ENCODE measurements at regions not wholly inside any gene's neighbourhood (a gene's known extent, or its start where the extent isn't known, plus 50 kb on each side); places are given as distances from the start of the nearest gene placed in this dataset.

DNA sequence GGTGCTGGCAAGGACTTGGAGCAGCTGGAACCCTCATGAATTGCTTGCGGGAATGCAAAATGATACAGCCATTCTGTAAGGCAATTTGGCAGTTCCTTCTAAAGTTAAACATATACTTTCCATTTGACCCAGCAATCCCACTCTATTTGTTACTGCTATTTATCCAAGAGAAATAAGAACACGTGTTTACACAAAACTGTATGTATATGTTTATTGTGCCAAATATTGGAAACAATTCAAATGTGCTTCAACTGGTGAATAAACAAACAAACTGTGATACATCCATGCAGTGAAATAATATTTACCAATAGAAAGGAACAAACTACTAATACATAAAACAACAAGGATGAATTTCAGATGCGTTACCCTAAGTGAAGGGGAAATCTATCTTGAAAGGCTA lies 60.0 kb upstream of the NTRK3 start:
- ATAC-seq = no peak
- TF ChIP-seq SNAI2 (CRISPR knock-in tag; IDR thresholded peaks at IDR 0.05) = no peak
- TF ChIP-seq CREB5 (CRISPR knock-in tag; IDR thresholded peaks at IDR 0.05; ENCODE audit: low read depth) = no peak
- no peak for TF ChIP-seq ISL1 (CRISPR knock-in tag; IDR thresholded peaks at IDR 0.05)
- TF ChIP-seq ZNF8 (CRISPR knock-in tag; IDR thresholded peaks at IDR 0.05) = no peak
- TF ChIP-seq ZNF565 (CRISPR knock-in tag; conservative IDR thresholded peaks at IDR 0.05; ENCODE audit: low read depth) = no peak
- TF ChIP-seq, protein P1, sequence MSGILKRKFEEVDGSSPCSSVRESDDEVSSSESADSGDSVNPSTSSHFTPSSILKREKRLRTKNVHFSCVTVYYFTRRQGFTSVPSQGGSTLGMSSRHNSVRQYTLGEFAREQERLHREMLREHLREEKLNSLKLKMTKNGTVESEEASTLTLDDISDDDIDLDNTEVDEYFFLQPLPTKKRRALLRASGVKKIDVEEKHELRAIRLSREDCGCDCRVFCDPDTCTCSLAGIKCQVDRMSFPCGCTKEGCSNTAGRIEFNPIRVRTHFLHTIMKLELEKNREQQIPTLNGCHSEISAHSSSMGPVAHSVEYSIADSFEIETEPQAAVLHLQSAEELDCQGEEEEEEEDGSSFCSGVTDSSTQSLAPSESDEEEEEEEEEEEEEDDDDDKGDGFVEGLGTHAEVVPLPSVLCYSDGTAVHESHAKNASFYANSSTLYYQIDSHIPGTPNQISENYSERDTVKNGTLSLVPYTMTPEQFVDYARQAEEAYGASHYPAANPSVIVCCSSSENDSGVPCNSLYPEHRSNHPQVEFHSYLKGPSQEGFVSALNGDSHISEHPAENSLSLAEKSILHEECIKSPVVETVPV (CRISPR knock-in tag; IDR thresholded peaks at IDR 0.05) = no peak
- no peak for TF ChIP-seq ZFP3 (CRISPR knock-in tag; IDR thresholded peaks at IDR 0.05)
- no peak for TF ChIP-seq ESRRG (CRISPR knock-in tag; IDR thresholded peaks at IDR 0.05)
- no peak for TF ChIP-seq TOX (CRISPR knock-in tag; IDR thresholded peaks at IDR 0.05; ENCODE audit: borderline replicate concordance)
- no peak for TF ChIP-seq POU6F1 (CRISPR knock-in tag; IDR thresholded peaks at IDR 0.05; ENCODE audit: borderline replicate concordance, low read depth)

- ATAC-seq = no peak
- TF ChIP-seq ISL1 (CRISPR knock-in tag; IDR thresholded peaks at IDR 0.05) = no peak
- TF ChIP-seq, protein P2, sequence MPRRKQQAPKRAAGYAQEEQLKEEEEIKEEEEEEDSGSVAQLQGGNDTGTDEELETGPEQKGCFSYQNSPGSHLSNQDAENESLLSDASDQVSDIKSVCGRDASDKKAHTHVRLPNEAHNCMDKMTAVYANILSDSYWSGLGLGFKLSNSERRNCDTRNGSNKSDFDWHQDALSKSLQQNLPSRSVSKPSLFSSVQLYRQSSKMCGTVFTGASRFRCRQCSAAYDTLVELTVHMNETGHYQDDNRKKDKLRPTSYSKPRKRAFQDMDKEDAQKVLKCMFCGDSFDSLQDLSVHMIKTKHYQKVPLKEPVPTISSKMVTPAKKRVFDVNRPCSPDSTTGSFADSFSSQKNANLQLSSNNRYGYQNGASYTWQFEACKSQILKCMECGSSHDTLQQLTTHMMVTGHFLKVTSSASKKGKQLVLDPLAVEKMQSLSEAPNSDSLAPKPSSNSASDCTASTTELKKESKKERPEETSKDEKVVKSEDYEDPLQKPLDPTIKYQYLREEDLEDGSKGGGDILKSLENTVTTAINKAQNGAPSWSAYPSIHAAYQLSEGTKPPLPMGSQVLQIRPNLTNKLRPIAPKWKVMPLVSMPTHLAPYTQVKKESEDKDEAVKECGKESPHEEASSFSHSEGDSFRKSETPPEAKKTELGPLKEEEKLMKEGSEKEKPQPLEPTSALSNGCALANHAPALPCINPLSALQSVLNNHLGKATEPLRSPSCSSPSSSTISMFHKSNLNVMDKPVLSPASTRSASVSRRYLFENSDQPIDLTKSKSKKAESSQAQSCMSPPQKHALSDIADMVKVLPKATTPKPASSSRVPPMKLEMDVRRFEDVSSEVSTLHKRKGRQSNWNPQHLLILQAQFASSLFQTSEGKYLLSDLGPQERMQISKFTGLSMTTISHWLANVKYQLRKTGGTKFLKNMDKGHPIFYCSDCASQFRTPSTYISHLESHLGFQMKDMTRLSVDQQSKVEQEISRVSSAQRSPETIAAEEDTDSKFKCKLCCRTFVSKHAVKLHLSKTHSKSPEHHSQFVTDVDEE (CRISPR knock-in tag; IDR thresholded peaks at IDR 0.05) = no peak
- no peak for TF ChIP-seq PATZ1 (CRISPR knock-in tag; IDR thresholded peaks at IDR 0.05; ENCODE audit: borderline replicate concordance)
- TF ChIP-seq, protein P1 (CRISPR knock-in tag; IDR thresholded peaks at IDR 0.05) = no peak
- TF ChIP-seq POU6F1 (CRISPR knock-in tag; IDR thresholded peaks at IDR 0.05; ENCODE audit: borderline replicate concordance, low read depth) = no peak
- no peak for TF ChIP-seq ZFP3 (CRISPR knock-in tag; IDR thresholded peaks at IDR 0.05)
- TF ChIP-seq GLIS3 (CRISPR knock-in tag; IDR thresholded peaks at IDR 0.05) = no peak
- TF ChIP-seq ZC3H10 (CRISPR knock-in tag; IDR thresholded peaks at IDR 0.05) = no peak
- TF ChIP-seq TOX (CRISPR knock-in tag; IDR thresholded peaks at IDR 0.05; ENCODE audit: borderline replicate concordance) = no peak
- TF ChIP-seq CSDC2 (CRISPR knock-in tag; IDR thresholded peaks at IDR 0.05) = no peak
- no peak for TF ChIP-seq RARB (CRISPR knock-in tag; IDR thresholded peaks at IDR 0.05)
- no peak for TF ChIP-seq ZNF565 (CRISPR knock-in tag; conservative IDR thresholded peaks at IDR 0.05; ENCODE audit: low read depth)
- no peak for TF ChIP-seq CREB5 (CRISPR knock-in tag; IDR thresholded peaks at IDR 0.05; ENCODE audit: low read depth)
Observed at GRCh38 chr15:88315221-88315878, 58.8 kb upstream of the NTRK3 start.

All from SK-N-SH treated with all-trans-retinoic acid at 6 μM for 48 hours (cell line).